GM12874 (cell line): ENCODE measurements at regions not wholly inside any gene's neighbourhood (a gene's known extent, or its start where the extent isn't known, plus 50 kb on each side); places are given as distances from the start of the nearest gene placed in this dataset.

ENCODE experiments used
- CTCF ChIP-seq: IDR thresholded peaks from 2 replicates; pipeline ENCODE4 v1.5.1; 2011; ENCODE audit warnings: low read depth, mild to moderate bottlenecking, control low read depth, low read length, moderate library complexity; ENCODE audit not compliant: insufficient read depth

- TF ChIP-seq CTCF, result no peak
These were observed 1041.5 kb downstream of the AACS start for GRCh38 chr12:126106706-126107105.

- no peak for TF ChIP-seq CTCF
These were observed 1042.4 kb downstream of the AACS start for GRCh38 chr12:126107659-126108058.

- no peak for TF ChIP-seq CTCF
These were observed 1043.0 kb downstream of the AACS start for GRCh38 chr12:126108247-126108646.

GRCh38 chr12:126112141-126112540, 1046.9 kb downstream of the AACS start:
- no peak for TF ChIP-seq CTCF

- TF ChIP-seq CTCF, result no peak
These were observed 1047.6 kb downstream of the AACS start for GRCh38 chr12:126112849-126113248.

GRCh38 chr12:126114441-126114840, 1049.2 kb downstream of the AACS start:
- TF ChIP-seq CTCF, result no peak

- TF ChIP-seq CTCF, result no peak
These were observed 1052.3 kb downstream of the AACS start for GRCh38 chr12:126117502-126117901.

- no peak for TF ChIP-seq CTCF
These were observed 1074.1 kb downstream of the AACS start for GRCh38 chr12:126139355-126139754.
